ENCODE measurements at regions not wholly inside any gene's neighbourhood (a gene's known extent, or its start where the extent isn't known, plus 50 kb on each side); places are given as distances from the start of the nearest gene placed in this dataset.
"Not testable (repeated sequence)": the region's sequence is repeated elsewhere in the genome, so short reads cannot be mapped to it uniquely, and the experiment has no call there.

GRCh38 chr5:99473328-99473727 lies 544.5 kb upstream of the CHD1 start:
- not testable (repeated sequence) for H3K36me3 Mint-ChIP-seq

DNA sequence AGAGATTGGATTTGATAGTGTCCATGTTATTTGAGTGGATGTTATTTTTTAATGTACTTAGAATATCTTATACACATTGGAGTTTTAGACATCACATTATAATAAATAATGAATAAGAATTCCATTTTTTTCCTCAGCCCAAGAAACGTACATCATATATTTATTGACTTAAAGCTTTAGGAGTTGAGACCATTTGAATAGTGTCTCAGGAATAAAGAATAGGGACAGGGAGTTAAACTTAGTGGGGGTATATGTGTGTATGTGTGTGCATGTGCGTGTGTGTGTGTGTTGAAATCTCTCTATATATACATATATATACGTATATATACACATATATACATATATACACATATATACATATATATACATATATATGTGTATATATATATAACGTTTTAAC lies 542.9 kb upstream of the CHD1 start:
- DNase-seq, H3K4me1 Mint-ChIP-seq: not testable (repeated sequence)
- no CpG with 5 or more reads among the region's 4 CpGs for WGBS (ENCODE audit: insufficient coverage)

More at GRCh38 chr5:99473328-99473727, 544.5 kb upstream of the CHD1 start:
- H2AFZ ChIP-seq (ENCODE audit: insufficient read depth, low read depth, low read length, poor library complexity, severe bottlenecking); H3K9me3 ChIP-seq (replicated peaks in 1 of 2; ENCODE audit: control insufficient read depth in 1 of 2, insufficient read depth in 1 of 2, low read length in 2 of 2); H3K9me3 Mint-ChIP-seq; H3K27me3 ChIP-seq (ENCODE audit: control insufficient read depth in 2 of 2, insufficient read depth in 2 of 2, low read length in 2 of 2); H3K27me3 Mint-ChIP-seq (ENCODE audit: low read depth in 3 of 3); DNase-seq; H3K4me1 ChIP-seq (ENCODE audit: control insufficient read depth in 1 of 2, insufficient read depth in 2 of 2, low read length in 2 of 2); H3K27ac ChIP-seq (ENCODE audit: low read depth in 1 of 2, low read length in 2 of 2); intact Hi-C loops (cut with micrococcal nuclease); H4K20me1 ChIP-seq (ENCODE audit: insufficient read depth, low read length); H3K36me3 ChIP-seq (replicated peaks in 1 of 2; ENCODE audit: control insufficient read depth in 1 of 2, insufficient read depth in 2 of 2, low read length in 2 of 2); H3K4me3 ChIP-seq (replicated peaks in 1 of 3; ENCODE audit: low read depth in 2 of 3, low read length in 3 of 3); H3K27ac Mint-ChIP-seq; H3K4me2 ChIP-seq (replicated peaks; ENCODE audit: extremely low read depth, low read length, poor library complexity, severe bottlenecking); H3K4me3 Mint-ChIP-seq; H3K79me2 ChIP-seq (ENCODE audit: insufficient read depth, low read length); H3K4me1 Mint-ChIP-seq; H3K9ac ChIP-seq (ENCODE audit: insufficient read depth, low read length, poor library complexity, severe bottlenecking): not testable (repeated sequence)
- no CpG with 5 or more reads among the region's 4 CpGs for WGBS (ENCODE audit: insufficient coverage)

GRCh38 chr5:99471178-99471577 lies 542.4 kb upstream of the CHD1 start:
- H3K27me3 ChIP-seq (ENCODE audit: control insufficient read depth in 2 of 2, insufficient read depth in 2 of 2, low read length in 2 of 2); H3K27ac ChIP-seq (ENCODE audit: low read depth in 1 of 2, low read length in 2 of 2); H3K9ac ChIP-seq (ENCODE audit: insufficient read depth, low read length, poor library complexity, severe bottlenecking); H3K9me3 Mint-ChIP-seq; H3K4me1 Mint-ChIP-seq; H3K27me3 Mint-ChIP-seq (ENCODE audit: low read depth in 3 of 3); H3K4me3 Mint-ChIP-seq; DNase-seq; H3K4me3 ChIP-seq (replicated peaks in 1 of 3; ENCODE audit: low read depth in 2 of 3, low read length in 3 of 3); H3K4me1 ChIP-seq (ENCODE audit: control insufficient read depth in 1 of 2, insufficient read depth in 2 of 2, low read length in 2 of 2); H3K9me3 ChIP-seq (replicated peaks in 1 of 2; ENCODE audit: control insufficient read depth in 1 of 2, insufficient read depth in 1 of 2, low read length in 2 of 2); H3K4me2 ChIP-seq (replicated peaks; ENCODE audit: extremely low read depth, low read length, poor library complexity, severe bottlenecking); H3K79me2 ChIP-seq (ENCODE audit: insufficient read depth, low read length); H4K20me1 ChIP-seq (ENCODE audit: insufficient read depth, low read length); H3K27ac Mint-ChIP-seq; H2AFZ ChIP-seq (ENCODE audit: insufficient read depth, low read depth, low read length, poor library complexity, severe bottlenecking); intact Hi-C loops (cut with micrococcal nuclease); H3K36me3 ChIP-seq (replicated peaks in 1 of 2; ENCODE audit: control insufficient read depth in 1 of 2, insufficient read depth in 2 of 2, low read length in 2 of 2); H3K36me3 Mint-ChIP-seq: not testable (repeated sequence)
- no CpG with 5 or more reads among the region's 1 CpG for WGBS (ENCODE audit: insufficient coverage)

More for the DNA sequence above, 542.9 kb upstream of the CHD1 start:
- H3K27ac Mint-ChIP-seq; H3K27me3 Mint-ChIP-seq (ENCODE audit: low read depth in 3 of 3); H3K9me3 ChIP-seq (replicated peaks in 1 of 2; ENCODE audit: control insufficient read depth in 1 of 2, insufficient read depth in 1 of 2, low read length in 2 of 2); H3K27ac ChIP-seq (ENCODE audit: low read depth in 1 of 2, low read length in 2 of 2); H3K9me3 Mint-ChIP-seq; H3K4me1 ChIP-seq (ENCODE audit: control insufficient read depth in 1 of 2, insufficient read depth in 2 of 2, low read length in 2 of 2); H2AFZ ChIP-seq (ENCODE audit: insufficient read depth, low read depth, low read length, poor library complexity, severe bottlenecking); intact Hi-C loops (cut with micrococcal nuclease); H4K20me1 ChIP-seq (ENCODE audit: insufficient read depth, low read length); H3K36me3 ChIP-seq (replicated peaks in 1 of 2; ENCODE audit: control insufficient read depth in 1 of 2, insufficient read depth in 2 of 2, low read length in 2 of 2); H3K9ac ChIP-seq (ENCODE audit: insufficient read depth, low read length, poor library complexity, severe bottlenecking); H3K4me3 ChIP-seq (replicated peaks in 1 of 3; ENCODE audit: low read depth in 2 of 3, low read length in 3 of 3); H3K36me3 Mint-ChIP-seq; H3K4me3 Mint-ChIP-seq; H3K27me3 ChIP-seq (ENCODE audit: control insufficient read depth in 2 of 2, insufficient read depth in 2 of 2, low read length in 2 of 2); H3K4me2 ChIP-seq (replicated peaks; ENCODE audit: extremely low read depth, low read length, poor library complexity, severe bottlenecking); H3K79me2 ChIP-seq (ENCODE audit: insufficient read depth, low read length): not testable (repeated sequence)

GRCh38 chr5:99470636-99471035 lies 541.8 kb upstream of the CHD1 start:
- H3K36me3 ChIP-seq (replicated peaks in 1 of 2; ENCODE audit: control insufficient read depth in 1 of 2, insufficient read depth in 2 of 2, low read length in 2 of 2); intact Hi-C loops (cut with micrococcal nuclease); H3K27me3 ChIP-seq (ENCODE audit: control insufficient read depth in 2 of 2, insufficient read depth in 2 of 2, low read length in 2 of 2); H3K27me3 Mint-ChIP-seq (ENCODE audit: low read depth in 3 of 3); H3K27ac Mint-ChIP-seq; H2AFZ ChIP-seq (ENCODE audit: insufficient read depth, low read depth, low read length, poor library complexity, severe bottlenecking); H3K9me3 ChIP-seq (replicated peaks in 1 of 2; ENCODE audit: control insufficient read depth in 1 of 2, insufficient read depth in 1 of 2, low read length in 2 of 2); H3K36me3 Mint-ChIP-seq; H3K4me1 ChIP-seq (ENCODE audit: control insufficient read depth in 1 of 2, insufficient read depth in 2 of 2, low read length in 2 of 2); H3K9me3 Mint-ChIP-seq; H3K9ac ChIP-seq (ENCODE audit: insufficient read depth, low read length, poor library complexity, severe bottlenecking); H3K79me2 ChIP-seq (ENCODE audit: insufficient read depth, low read length); DNase-seq; H3K27ac ChIP-seq (ENCODE audit: low read depth in 1 of 2, low read length in 2 of 2); H4K20me1 ChIP-seq (ENCODE audit: insufficient read depth, low read length); H3K4me3 ChIP-seq (replicated peaks in 1 of 3; ENCODE audit: low read depth in 2 of 3, low read length in 3 of 3); H3K4me2 ChIP-seq (replicated peaks; ENCODE audit: extremely low read depth, low read length, poor library complexity, severe bottlenecking); H3K4me1 Mint-ChIP-seq; H3K4me3 Mint-ChIP-seq: not testable (repeated sequence)
- no CpG with 5 or more reads among the region's 3 CpGs for WGBS (ENCODE audit: insufficient coverage)
